Astrocyte of the spinal cord (primary cell): ENCODE measurements at regions not wholly inside any gene's neighbourhood (a gene's known extent, or its start where the extent isn't known, plus 50 kb on each side); places are given as distances from the start of the nearest gene placed in this dataset.

Experiments used
- DNase-seq: peaks from one replicate; pipeline ENCODE4 v3.0.0; 2011; ENCODE audit warnings: low read depth, low spot score
- H3K4me3 ChIP-seq: 2 replicates; pipeline ENCODE4 v1.5.1; 2011; ENCODE audit warnings: low read depth, mild to moderate bottlenecking, low read length, moderate library complexity
- in situ Hi-C: cut with HindIII; loops from 2 replicates; pipeline ENCODE4 v1.10.0; 2017; ENCODE audit warnings: low sequenced_read_pairs
- TF ChIP-seq, protein P1 (sequence below): IDR thresholded peaks from 2 replicates; pipeline ENCODE4 v1.5.1; 2012; ENCODE audit warnings: low read depth, mild to moderate bottlenecking, low read length, inconsistent platforms

DNA sequence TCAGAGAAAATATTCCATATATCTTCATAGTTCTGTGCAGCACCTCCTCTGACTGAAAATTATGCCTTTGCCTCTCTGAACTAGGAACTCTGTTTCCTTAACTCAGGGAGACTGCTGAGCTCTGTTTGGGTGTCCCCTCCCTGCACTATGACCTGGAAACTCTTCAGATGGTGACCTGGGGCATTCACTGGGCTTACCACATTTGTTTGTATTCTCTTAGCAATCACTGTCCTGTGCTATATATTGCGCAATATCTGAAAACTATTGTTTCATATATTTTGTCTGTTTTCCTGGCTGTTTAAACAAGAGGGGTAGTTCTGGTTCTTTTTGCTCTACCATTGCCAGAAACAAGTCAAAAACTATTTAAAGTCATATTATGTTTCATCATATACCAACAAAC is 181.8 kb upstream of the KIAA1217 start:
- no peak for DNase-seq
- TF ChIP-seq, protein P1, sequence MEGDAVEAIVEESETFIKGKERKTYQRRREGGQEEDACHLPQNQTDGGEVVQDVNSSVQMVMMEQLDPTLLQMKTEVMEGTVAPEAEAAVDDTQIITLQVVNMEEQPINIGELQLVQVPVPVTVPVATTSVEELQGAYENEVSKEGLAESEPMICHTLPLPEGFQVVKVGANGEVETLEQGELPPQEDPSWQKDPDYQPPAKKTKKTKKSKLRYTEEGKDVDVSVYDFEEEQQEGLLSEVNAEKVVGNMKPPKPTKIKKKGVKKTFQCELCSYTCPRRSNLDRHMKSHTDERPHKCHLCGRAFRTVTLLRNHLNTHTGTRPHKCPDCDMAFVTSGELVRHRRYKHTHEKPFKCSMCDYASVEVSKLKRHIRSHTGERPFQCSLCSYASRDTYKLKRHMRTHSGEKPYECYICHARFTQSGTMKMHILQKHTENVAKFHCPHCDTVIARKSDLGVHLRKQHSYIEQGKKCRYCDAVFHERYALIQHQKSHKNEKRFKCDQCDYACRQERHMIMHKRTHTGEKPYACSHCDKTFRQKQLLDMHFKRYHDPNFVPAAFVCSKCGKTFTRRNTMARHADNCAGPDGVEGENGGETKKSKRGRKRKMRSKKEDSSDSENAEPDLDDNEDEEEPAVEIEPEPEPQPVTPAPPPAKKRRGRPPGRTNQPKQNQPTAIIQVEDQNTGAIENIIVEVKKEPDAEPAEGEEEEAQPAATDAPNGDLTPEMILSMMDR, result no peak
- in situ Hi-C loops, result no loop called here
- no peak overlapping the region for H3K4me3 ChIP-seq

DNA sequence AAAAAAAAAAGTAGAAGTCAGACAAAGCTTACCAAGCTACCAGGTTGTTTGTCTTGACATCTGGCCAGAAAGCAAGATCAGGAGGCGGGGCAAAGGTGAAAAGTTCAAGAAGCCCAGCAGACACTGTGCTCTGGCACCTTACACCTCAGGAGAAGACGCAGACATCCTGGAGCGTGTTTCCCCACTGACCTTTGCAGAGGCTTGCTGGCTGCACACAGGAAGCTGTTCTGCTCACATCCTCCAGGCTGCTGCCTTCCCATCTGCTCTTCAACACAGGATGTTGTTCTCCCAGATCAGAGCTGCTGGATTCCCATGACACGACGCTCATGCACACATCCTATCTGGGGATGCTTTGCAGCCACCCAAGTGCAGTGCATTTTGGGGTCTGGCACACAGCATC is 174.4 kb upstream of the KIAA1217 start:
- in situ Hi-C loops, result no loop called here
- TF ChIP-seq, protein P1, result no peak
- no peak for DNase-seq
- H3K4me3 ChIP-seq, result no peak overlapping the region

DNA sequence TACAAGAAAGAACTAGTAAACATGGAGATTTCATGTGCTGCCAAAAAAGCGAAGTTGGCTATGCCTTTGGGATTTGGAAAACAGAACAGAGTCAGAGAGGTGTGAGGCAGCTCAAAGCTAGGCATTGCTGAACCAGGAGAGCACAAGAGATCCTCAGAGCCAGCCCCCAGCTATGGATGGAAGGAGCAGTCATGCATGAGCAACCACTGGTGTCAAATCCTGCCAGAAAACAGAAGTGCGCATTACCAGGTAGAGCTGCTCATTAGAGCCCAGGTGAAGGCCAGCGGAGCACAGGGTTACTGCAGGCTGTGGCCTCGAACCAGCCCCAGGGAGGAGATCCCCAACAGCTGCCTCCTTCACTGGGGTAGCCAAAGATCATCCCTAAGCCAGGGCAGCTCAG is 173.2 kb upstream of the KIAA1217 start:
- no peak overlapping the region for H3K4me3 ChIP-seq
- DNase-seq, result no peak
- TF ChIP-seq, protein P1, result no peak
- in situ Hi-C loops, result no loop called here

DNA sequence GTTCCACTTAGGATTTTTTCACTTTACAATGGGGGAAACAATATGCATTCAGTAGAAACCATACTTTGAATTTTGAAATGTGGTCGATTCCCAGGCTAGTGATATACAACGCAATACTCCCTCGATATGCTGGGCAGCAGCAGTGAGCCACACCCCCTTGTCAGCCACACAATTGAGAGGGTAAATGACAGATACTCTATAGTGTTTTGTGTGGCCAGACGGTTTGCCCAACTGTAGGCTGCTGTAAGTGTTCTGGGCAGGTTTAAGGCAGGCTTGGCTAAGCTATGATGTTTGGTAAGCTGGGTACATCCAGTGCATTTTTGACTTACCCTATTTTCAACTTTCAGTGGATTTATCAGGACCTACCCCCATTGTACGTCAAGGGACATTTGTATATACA is 169.6 kb upstream of the KIAA1217 start:
- H3K4me3 ChIP-seq, result no peak overlapping the region
- DNase-seq, result no peak
- TF ChIP-seq, protein P1, result no peak
- in situ Hi-C loops, result no loop called here

DNA sequence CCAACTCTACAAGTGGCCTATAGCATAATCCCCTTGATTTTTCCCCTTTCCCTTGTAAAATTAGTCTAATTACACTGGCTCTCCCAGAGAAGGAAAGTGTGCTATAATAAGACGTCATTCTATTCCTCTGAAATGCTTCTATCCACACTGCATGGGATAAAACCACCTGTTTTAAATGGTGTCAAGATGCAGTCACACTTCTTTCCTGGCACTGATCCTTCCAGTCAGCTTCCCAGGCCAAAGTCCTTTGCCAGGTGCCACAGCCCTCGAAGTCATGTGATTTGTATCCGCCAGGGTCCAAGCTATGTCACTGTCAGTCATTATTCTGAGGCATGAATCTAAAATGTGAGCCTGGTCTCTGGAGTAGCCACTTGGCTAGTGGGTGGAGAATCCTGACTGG is 169.0 kb upstream of the KIAA1217 start:
- DNase-seq, result no peak
- in situ Hi-C loops, result no loop called here
- no peak overlapping the region for H3K4me3 ChIP-seq
- TF ChIP-seq, protein P1, result no peak

DNA sequence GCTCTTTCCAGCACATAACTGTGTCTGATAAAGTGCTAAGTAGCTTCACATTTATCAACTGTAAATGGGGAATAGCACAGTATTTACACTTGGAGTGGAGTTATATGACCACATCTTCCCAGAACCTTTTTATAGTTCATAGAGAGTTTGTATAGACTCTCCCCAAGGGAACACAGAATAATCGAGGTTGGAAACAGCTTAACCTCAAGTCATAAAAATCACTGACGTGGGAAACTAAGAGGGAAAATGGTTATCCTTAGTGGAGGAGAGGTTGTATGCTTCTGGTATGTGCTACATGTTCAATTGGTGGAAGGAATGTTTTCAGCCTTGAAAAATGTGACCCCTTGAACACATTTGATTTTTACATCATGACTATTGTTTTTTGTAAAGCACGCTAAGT is 167.9 kb upstream of the KIAA1217 start:
- no peak overlapping the region for H3K4me3 ChIP-seq
- in situ Hi-C loops, result no loop called here
- no peak for DNase-seq
- TF ChIP-seq, protein P1, result no peak

DNA sequence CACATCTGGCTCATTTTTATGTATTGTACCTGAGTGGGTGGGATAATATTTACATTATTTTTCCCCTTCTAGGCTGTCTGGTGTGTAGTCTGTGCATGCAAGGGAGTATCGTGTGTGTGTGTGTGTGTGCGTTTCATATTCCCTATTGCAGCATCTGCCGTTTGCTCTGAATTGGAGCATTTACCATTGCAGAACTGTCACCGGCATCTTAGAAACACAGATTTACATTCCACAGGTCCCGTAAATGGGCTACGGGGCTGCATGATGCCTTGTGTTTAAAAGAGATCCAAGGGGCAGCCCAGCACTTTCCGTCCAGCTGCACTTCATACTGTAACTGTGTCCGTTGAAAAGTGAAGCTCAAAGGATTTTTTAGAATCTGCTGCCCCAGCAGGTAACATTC is 167.1 kb upstream of the KIAA1217 start:
- in situ Hi-C loops, result no loop called here
- H3K4me3 ChIP-seq, result no peak overlapping the region
- no peak for DNase-seq
- TF ChIP-seq, protein P1, result no peak
